Ascending aorta (tissue), 2 donors: ENCODE measurements at regions not wholly inside any gene's neighbourhood (a gene's known extent, or its start where the extent isn't known, plus 50 kb on each side); places are given as distances from the start of the nearest gene placed in this dataset.
"Not testable (repeated sequence)": the region's sequence is repeated elsewhere in the genome, so short reads cannot be mapped to it uniquely, and the experiment has no call there.

Experiments used
- DNase-seq, 2 donors: peaks; one replicate each; pipeline ENCODE4 v3.0.0-alpha.2; 2019; ENCODE audit warnings: low spot score in 2 of 2
- H3K27ac ChIP-seq, 2 donors: fragments of 200-600 bp; sonication (generic); one replicate each; pipeline ENCODE4 v1.5.1; 2016 to 2017; ENCODE audit warnings: mild to moderate bottlenecking in 1 of 2
- H3K27me3 ChIP-seq: fragments of 200-600 bp; sonication (generic); one replicate; pipeline ENCODE4 v1.5.1; 2017
- H3K36me3 ChIP-seq, 2 donors: fragments of 200-600 bp; sonication (generic); one replicate each; pipeline ENCODE4 v1.5.1; 2016
- H3K4me1 ChIP-seq, 2 donors: fragments of 200-600 bp; sonication (generic); one replicate each; pipeline ENCODE4 v1.5.1; 2016 to 2017; ENCODE audit warnings: mild to moderate bottlenecking in 1 of 2
- H3K4me3 ChIP-seq, 2 donors: fragments of 200-600 bp; sonication (generic); one replicate each; pipeline ENCODE4 v1.5.1; 2016 to 2017; ENCODE audit warnings: mild to moderate bottlenecking in 1 of 2
- H3K9me3 ChIP-seq, 2 donors: fragments of 200-600 bp; sonication (generic); one replicate each; pipeline ENCODE4 v1.5.1; 2016
- CTCF ChIP-seq, 3 experiments: fragments of 200-600 bp in 2 of 3; fragments of 450-650 bp in 1 of 3; sonication (generic) in 2 of 3; IDR thresholded peaks; one replicate each; pipeline ENCODE4 v1.5.1; 2016 to 2019; ENCODE audit warnings: antibody characterized with exemption in 3 of 3, mild to moderate bottlenecking in 1 of 3, moderate library complexity in 1 of 3
- intact Hi-C: fragments of 100-400 bp; cut with DNase I; formaldehyde crosslinking; loops from one replicate; pipeline ENCODE4 v1.15.1; 2023

GRCh38 chr20:26251376-26251775, 554.7 kb upstream of the ZNF337 start:
- H3K27me3 ChIP-seq, DNase-seq, intact Hi-C loops, H3K4me1 ChIP-seq, H3K4me3 ChIP-seq, H3K27ac ChIP-seq, H3K36me3 ChIP-seq, H3K9me3 ChIP-seq: not testable (repeated sequence)

- H3K4me3 ChIP-seq, H3K9me3 ChIP-seq, intact Hi-C loops, H3K4me1 ChIP-seq, H3K27ac ChIP-seq, H3K36me3 ChIP-seq, DNase-seq, H3K27me3 ChIP-seq: not testable (repeated sequence)
Measured at GRCh38 chr20:26250249-26251114, 553.8 kb upstream of the ZNF337 start.

GRCh38 chr20:26243731-26244130, 547.1 kb upstream of the ZNF337 start:
- no peak overlapping the region for H3K27ac ChIP-seq
- H3K4me1 ChIP-seq, result no peaks in the 10 kb centered on the region
- H3K9me3 ChIP-seq, result no peaks in the 10 kb centered on the region
- H3K4me3 ChIP-seq, result no peak overlapping the region
- intact Hi-C loops, result no loop called here
- TF ChIP-seq CTCF (IDR thresholded peaks at IDR 0.05), result no peak
- DNase-seq, result no peak
- no peaks in the 10 kb centered on the region for H3K36me3 ChIP-seq
- no peaks in the 10 kb centered on the region for H3K27me3 ChIP-seq

GRCh38 chr20:26220609-26221008, 524.0 kb upstream of the ZNF337 start:
- intact Hi-C loops, H3K4me1 ChIP-seq, H3K36me3 ChIP-seq, DNase-seq, H3K27me3 ChIP-seq, H3K9me3 ChIP-seq, H3K27ac ChIP-seq, H3K4me3 ChIP-seq: not testable (repeated sequence)

DNA sequence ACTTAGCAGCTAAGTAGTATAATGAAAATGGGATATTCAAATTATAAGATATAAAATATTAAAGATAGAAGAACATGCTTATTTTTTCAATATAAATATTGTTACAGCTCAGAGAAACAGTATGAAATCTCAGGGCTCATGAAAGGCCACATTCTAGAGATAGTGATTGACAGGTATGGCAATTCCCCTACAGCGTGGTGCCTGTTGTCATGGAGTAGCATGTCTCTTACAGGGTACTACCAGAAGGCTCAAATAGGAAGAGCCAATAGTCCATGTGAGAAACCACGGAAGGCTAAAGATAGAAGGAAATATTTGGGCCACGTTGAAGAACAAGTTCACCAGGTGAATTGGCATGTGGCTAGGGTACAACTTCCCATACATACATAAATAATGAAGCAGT, 522.9 kb upstream of the ZNF337 start:
- H3K4me3 ChIP-seq, DNase-seq, H3K27ac ChIP-seq, intact Hi-C loops, H3K9me3 ChIP-seq, H3K36me3 ChIP-seq, H3K27me3 ChIP-seq, H3K4me1 ChIP-seq: not testable (repeated sequence)

DNA sequence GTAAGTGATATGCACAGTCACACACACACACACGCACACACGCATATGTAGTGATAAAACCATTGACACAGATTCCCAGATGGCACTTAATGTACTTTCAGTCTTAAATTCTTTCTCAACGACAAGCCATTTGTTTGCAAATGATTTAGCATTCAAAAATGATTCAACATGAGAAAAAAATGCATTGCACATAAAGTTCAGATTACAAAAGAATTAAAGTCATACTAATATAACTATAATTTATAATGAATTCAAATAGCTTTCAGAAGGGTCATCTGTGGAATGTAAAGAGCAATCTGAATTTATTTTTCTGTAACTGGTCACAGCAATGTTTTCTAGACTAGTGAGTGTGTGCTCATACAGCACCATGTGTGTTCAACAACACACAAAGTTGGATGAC, 521.6 kb upstream of the ZNF337 start:
- no peak overlapping the region for H3K27ac ChIP-seq
- intact Hi-C loops, result no loop called here

DNA sequence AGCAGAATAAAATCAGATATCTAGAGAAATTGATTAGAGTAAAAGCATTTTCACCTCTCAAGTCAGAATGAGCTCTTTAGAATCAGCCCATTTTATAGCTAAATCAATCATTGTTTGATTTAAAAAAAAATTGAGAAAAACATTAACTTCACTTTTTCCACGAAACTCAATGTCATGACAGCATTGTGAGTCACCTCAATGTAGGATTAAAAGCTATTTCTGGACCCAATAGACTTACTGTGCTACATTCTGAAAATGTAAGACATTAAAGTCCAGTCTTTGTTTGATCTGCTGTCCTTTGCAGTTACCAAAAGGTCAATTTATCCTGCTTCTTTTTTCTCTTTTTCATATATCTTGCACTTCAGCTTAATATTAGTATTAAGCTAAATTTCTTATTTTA, 519.4 kb upstream of the ZNF337 start:
- H3K4me3 ChIP-seq, result no peak overlapping the region
- no peak overlapping the region for H3K27ac ChIP-seq
- H3K4me1 ChIP-seq, result no peaks in the 10 kb centered on the region
- H3K36me3 ChIP-seq, result no peaks in the 10 kb centered on the region
- TF ChIP-seq CTCF (IDR thresholded peaks at IDR 0.05), result no peak
- H3K9me3 ChIP-seq, result no peaks in the 10 kb centered on the region
- no peak for DNase-seq
- H3K27me3 ChIP-seq, result no peaks in the 10 kb centered on the region
- intact Hi-C loops, result no loop called here

More for the DNA sequence above, 521.6 kb upstream of the ZNF337 start:
- DNase-seq, result no peak
- Histone ChIP-seq H3K9me3 (no peaks in the 10 kb centered on the region), H3K4me1 (no peaks in the 10 kb centered on the region), H3K36me3 (no peaks in the 10 kb centered on the region), H3K27me3 (no peaks in the 10 kb centered on the region), H3K4me3 (no peak overlapping the region)
- no peak for TF ChIP-seq CTCF (IDR thresholded peaks at IDR 0.05)

DNA sequence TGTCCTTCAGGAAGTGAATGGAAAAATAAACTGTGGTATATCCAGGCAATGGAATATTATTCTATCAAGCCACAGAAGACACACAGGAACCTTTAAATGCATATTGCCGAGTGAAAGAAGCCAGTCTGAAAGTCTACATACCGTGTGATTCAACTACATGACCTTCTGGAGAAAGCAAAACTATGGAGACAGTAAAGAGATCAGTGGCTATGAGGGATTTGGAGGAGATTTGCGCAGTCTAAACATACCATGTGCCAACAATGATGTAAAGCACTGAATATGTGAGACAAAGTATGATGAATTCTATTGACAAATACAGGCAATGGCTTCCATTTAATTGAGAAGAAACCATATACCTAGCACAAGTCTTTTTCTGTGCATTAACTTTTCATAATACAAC, 518.3 kb upstream of the ZNF337 start:
- DNase-seq, result no peak
- H3K9me3 ChIP-seq, result no peaks in the 10 kb centered on the region
- no peak overlapping the region for H3K27ac ChIP-seq
- H3K36me3 ChIP-seq, result no peaks in the 10 kb centered on the region
- no peaks in the 10 kb centered on the region for H3K27me3 ChIP-seq
- TF ChIP-seq CTCF (IDR thresholded peaks at IDR 0.05), result no peak
- H3K4me3 ChIP-seq, result no peak overlapping the region
- H3K4me1 ChIP-seq, result no peaks in the 10 kb centered on the region
- intact Hi-C loops, result no loop called here
